Suppressor macrophage (primary cell): ENCODE measurements at regions not wholly inside any gene's neighbourhood (a gene's known extent, or its start where the extent isn't known, plus 50 kb on each side); places are given as distances from the start of the nearest gene placed in this dataset.

ENCODE experiments used
- DNase-seq, 4 experiments: peaks; one replicate each; pipeline ENCODE4 v3.0.0-alpha.2; 2020 to 2022

- DNase-seq: no peak
These were observed 150.6 kb upstream of the SPACA7 start for GRCh38 chr13:112225429-112226090.

DNA sequence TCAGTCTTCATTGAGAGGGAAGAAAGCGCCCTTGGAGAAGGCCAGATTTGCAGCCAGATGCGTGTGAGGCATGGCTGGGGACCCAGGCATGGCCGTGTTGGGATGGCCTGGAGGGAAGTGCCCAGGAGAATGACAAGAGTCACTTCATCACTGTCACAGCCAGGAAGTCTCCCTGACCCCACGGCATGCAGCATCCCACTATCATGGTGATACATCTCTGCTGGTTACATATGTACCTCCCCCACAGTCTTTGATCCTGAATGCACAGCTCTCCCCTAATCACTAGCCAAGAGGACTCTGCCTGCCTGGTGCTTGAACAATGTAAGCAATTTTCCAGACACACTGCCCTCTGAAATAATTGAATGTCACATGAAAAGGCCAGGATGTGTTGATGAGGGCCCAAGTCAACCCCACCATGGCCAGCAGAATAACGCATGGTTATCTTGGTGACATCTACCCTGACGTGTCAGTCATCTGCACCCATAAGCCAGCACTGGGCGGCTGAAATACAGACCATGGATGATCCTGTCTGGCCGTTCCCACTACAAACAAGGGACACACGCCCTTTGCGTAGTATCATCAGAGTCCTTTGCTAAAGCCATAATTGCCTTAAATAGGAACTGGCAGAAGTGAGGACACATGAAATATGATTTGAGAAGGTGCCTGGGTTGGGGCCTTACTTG is 149.7 kb upstream of the SPACA7 start:
- DNase-seq: no peak

GRCh38 chr13:112227031-112227430 is 149.1 kb upstream of the SPACA7 start:
- no peak for DNase-seq

DNA sequence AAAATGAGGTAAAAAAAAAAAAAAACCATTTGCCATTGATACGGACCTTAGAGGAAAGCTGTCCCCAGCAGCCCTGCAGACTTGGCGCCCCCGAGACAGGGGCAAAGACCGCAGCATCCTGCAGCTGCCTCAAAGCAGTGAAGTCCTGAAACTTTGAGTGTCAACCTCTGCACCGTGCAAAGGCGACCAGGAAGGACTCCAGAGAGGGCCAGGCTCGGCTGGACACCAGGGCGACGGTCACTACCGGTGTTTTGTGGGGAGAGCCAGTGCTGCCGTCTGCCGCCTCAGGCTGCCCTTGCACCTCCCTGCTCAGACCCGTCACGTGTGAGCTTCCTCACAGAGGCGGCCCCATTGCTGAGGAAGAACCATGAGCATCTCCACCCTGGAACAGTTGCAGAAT is 146.7 kb upstream of the SPACA7 start:
- no peak for DNase-seq

DNA sequence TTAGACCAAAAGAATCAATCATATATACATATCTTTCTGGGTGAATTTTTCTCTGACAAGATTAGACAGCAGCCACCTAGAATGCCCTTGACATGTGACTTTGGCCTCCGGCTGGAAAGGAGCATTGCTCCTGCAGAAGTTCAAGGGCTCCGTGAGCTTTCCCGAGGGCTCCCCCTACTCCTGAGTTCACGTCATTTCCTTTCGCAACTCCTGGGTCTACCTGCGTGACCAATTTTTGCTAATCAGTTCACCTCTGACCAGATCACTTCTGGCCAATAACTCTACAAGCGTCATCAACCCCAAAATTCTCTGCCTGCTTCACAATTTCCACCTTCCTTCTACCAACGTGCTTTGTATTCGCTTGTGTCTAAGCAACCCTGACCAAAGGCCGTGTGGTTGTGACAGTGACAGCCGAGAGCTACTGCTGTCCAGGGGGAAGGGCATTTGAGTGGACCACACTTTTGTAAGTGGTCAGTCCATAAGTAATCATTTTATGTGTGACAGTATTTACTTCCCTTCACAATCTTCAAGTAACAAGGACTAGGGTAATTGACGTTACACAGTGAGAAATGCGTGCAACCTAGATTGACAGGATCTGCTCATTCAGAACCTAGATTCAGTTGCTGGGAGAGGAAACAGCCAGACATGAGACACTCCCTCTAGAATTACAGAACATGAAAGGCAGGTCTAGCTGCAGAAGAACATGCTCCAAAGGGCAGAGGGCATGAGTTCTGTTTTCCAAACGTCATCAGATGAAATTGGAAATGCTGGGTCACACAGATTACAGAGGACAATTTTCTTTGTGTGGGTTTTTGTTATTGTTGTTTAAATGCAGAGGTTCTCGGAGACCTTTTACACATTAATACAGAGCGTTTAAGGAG is 145.9 kb upstream of the SPACA7 start:
- no peak for DNase-seq

- DNase-seq: no peak
These were observed 144.6 kb upstream of the SPACA7 start for GRCh38 chr13:112231451-112232083.

DNA sequence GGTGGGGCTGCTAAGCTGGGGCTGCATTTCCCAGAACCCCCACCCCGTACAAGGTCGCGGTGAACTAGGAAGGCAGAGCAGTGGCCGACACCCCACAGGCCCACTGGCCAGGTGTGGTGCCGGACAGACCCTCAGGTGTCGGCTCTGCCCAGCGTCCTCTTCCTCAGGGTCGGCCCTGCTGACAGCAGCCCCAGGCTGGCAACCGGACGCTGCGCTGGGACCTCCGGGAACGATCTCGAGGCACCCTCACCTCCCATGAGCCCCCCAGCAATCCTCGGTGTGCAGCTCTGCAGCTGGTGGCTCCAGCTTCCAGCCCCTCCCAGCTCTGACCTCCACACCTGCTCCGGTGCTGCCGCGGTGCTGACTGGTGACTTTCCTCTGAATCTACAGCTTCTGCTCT is 142.9 kb upstream of the SPACA7 start:
- no peak for DNase-seq

DNA sequence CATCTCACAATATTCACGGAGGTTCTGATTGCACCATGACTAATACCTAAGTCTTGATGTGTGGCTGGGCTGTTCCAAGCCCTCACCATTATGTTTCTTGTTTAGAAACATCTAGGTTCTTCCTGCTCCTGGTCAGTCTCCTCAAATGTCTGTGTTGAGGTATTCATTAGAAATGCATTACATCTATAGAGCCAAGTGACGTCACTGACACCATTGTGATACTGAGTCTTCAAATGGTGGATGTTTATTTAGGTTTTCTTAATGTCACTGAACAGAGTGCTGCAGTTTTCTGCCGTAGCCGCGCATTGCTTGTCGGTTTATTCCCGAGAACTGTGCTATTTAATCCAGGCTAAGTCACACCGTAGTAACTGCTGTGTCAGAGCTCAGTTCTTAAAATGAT is 142.4 kb upstream of the SPACA7 start:
- DNase-seq: no peak

GRCh38 chr13:112234131-112234875 is 141.9 kb upstream of the SPACA7 start:
- no peak for DNase-seq

GRCh38 chr13:112236016-112236415 is 140.1 kb upstream of the SPACA7 start:
- no peak for DNase-seq

- DNase-seq: no peak
These were observed 139.5 kb upstream of the SPACA7 start for GRCh38 chr13:112236539-112237197.

- DNase-seq: no peak
These were observed 137.6 kb upstream of the SPACA7 start for GRCh38 chr13:112238436-112238995.

- no peak for DNase-seq
These were observed 136.1 kb upstream of the SPACA7 start for GRCh38 chr13:112240076-112240475.

GRCh38 chr13:112241288-112241687 is 134.9 kb upstream of the SPACA7 start:
- DNase-seq: no peak

GRCh38 chr13:112242777-112243176 is 133.4 kb upstream of the SPACA7 start:
- DNase-seq: no peak

DNA sequence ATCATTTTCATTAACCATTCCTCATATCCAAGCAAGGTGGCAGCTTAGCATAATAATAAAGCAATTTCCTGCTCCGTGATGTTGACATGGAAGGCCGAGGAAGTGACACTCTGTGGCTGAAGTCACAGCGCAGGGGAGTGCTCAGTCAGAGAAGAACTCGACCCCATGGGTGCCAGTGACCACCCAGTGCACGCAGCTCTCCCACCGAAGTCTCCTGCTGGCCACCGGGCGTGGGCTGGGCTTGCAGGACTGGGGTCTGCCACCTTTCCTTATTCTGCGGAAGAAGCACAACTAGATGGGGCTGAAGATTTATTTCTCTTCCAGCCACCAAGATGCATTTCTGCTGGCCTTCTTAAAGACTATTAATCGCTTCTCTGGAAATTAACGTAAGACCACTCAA is 132.1 kb upstream of the SPACA7 start:
- DNase-seq: no peak

GRCh38 chr13:112244495-112245177 is 131.5 kb upstream of the SPACA7 start:
- DNase-seq: no peak

GRCh38 chr13:112245179-112245724 is 130.9 kb upstream of the SPACA7 start:
- no peak for DNase-seq

- DNase-seq: no peak
These were observed 130.2 kb upstream of the SPACA7 start for GRCh38 chr13:112245989-112246388.

DNA sequence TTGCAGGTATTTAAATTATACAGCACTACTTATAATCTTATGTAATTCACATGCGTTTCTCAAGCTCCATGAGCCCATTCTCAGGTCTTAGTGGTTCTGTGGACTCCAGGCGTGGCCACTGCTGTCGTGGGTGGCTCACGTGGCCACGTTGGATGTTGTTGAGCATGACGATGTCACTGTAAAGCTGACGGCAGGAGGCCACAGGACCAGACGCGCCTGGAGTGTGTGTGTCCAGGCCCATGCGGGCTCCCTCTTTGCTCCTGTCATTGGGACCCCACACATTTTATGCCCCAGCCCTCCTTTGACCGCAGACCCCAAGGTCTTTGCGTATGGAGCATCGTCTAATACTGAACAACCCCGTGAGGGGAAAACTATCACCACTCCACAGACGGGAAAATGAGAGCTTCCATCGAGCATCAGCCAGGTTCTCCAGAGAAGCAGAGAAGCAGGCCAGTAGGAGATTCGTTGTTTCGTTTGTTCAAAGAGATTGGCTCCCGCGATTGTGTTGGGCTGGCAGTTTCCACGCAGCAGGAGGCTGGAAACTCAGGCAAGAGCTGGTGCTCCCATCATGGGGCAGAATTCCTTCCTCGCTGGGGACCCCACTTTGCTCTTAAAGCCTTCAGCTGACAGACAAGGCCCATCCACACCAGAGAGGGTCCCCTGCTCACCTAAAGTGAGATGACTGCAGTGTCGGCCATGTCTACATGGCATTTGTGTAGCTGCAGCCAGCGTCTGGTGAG is 129.3 kb upstream of the SPACA7 start:
- DNase-seq: no peak
